Immature natural killer cell (primary cell): ENCODE measurements at regions not wholly inside any gene's neighbourhood (a gene's known extent, or its start where the extent isn't known, plus 50 kb on each side); places are given as distances from the start of the nearest gene placed in this dataset.

ENCODE experiments used
- DNase-seq, 3 donors: peaks; one replicate each; pipeline ENCODE4 v3.0.0; 2022; ENCODE audit warnings: mixed read lengths in 1 of 3
- H3K27ac Mint-ChIP-seq, 6 donors: one replicate each; pipeline ENCODE4 v1.8.0; 2020; ENCODE audit warnings: mixed read lengths in 6 of 6, mild to moderate bottlenecking in 5 of 6, inconsistent platforms in 4 of 6, moderate library complexity in 3 of 6
- H3K27me3 Mint-ChIP-seq, 3 donors: one replicate each; pipeline ENCODE4 v1.8.0; 2020 to 2021; ENCODE audit warnings: low read depth in 3 of 3, mild to moderate bottlenecking in 3 of 3, mixed read lengths in 3 of 3, moderate library complexity in 3 of 3, inconsistent platforms in 1 of 3
- H3K36me3 Mint-ChIP-seq, 3 donors: one replicate each; pipeline ENCODE4 v1.8.0; 2020; ENCODE audit warnings: mixed read lengths in 3 of 3, inconsistent platforms in 2 of 3, mild to moderate bottlenecking in 2 of 3
- H3K4me1 Mint-ChIP-seq, 2 donors: one replicate each; pipeline ENCODE4 v1.8.0; 2020; ENCODE audit warnings: inconsistent platforms in 2 of 2, mild to moderate bottlenecking in 2 of 2, mixed read lengths in 2 of 2, moderate library complexity in 1 of 2
- H3K4me3 Mint-ChIP-seq, 5 donors: one replicate each; pipeline ENCODE4 v1.8.0; 2020; ENCODE audit warnings: mild to moderate bottlenecking in 5 of 5, mixed read lengths in 5 of 5, inconsistent platforms in 3 of 5, moderate library complexity in 3 of 5
- H3K9me3 Mint-ChIP-seq, 6 donors: one replicate each; pipeline ENCODE4 v1.8.0; 2020; ENCODE audit warnings: mild to moderate bottlenecking in 6 of 6, mixed read lengths in 6 of 6, inconsistent platforms in 4 of 6, moderate library complexity in 3 of 6

DNA sequence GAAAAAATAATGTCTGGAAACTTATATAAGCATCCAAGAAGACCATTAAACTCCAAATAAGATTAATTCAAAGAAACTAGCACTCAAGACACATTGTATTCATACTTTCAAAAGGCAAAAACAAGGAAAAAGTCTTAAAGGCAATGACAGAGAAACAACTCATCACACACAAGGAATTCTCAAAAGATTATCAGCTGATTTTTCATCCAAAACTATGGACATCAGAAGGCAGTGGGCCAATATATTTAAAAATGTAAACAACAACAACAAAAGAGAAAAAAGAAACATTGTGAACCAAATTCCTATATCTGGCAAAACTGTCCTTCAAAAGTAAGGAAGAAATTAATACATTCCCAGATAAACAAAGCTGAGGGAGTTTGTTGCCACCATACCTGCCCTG is 711.4 kb upstream of the GALNTL6 start:
- Mint-ChIP-seq H3K27ac (no peak overlapping the region), H3K27me3 (peaks cover 0 to 1% (median 0%) of the 10 kb centered on the region in 3 donors), H3K36me3 (peaks cover 0 to 9% (median 0%) of the 10 kb centered on the region in 3 donors), H3K4me1 (no peaks in the 10 kb centered on the region), H3K9me3 (peaks cover 10 to 57% (median 26%) of the 10 kb centered on the region in 6 donors), H3K4me3 (no peak overlapping the region)
- no peak for DNase-seq

GRCh38 chr4:171087089-171087488 is 726.1 kb upstream of the GALNTL6 start:
- Mint-ChIP-seq H3K9me3 (peaks cover 9 to 55% (median 29%) of the 10 kb centered on the region in 6 donors), H3K4me1 (no peaks in the 10 kb centered on the region), H3K36me3 (peaks cover 0 to 3% (median 0%) of the 10 kb centered on the region in 3 donors), H3K4me3 (no peak overlapping the region), H3K27ac (no peak overlapping the region), H3K27me3 (no peaks in the 10 kb centered on the region)
- DNase-seq: no peak

DNA sequence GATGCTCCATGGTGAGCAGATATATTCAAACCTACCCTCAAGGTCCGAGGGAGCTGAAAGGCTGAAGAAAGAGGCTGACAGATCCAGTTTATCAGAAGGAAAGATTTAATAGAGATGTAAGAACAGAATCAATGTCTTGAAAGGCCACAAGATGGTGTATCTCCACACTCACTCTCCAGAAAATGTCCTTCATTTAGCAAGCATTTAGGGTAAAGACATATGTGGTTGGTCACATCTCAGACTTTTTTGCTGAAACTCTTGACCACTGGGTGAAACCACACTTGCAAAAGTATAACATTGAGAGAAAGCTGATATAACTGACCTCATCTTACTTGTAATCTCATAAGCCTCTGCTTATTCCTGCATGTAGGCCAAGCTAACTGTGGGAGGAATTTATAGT is 745.8 kb upstream of the GALNTL6 start:
- Mint-ChIP-seq H3K36me3 (no peaks in the 10 kb centered on the region), H3K27me3 (peaks cover 0 to 2% (median 0%) of the 10 kb centered on the region in 3 donors)

DNA sequence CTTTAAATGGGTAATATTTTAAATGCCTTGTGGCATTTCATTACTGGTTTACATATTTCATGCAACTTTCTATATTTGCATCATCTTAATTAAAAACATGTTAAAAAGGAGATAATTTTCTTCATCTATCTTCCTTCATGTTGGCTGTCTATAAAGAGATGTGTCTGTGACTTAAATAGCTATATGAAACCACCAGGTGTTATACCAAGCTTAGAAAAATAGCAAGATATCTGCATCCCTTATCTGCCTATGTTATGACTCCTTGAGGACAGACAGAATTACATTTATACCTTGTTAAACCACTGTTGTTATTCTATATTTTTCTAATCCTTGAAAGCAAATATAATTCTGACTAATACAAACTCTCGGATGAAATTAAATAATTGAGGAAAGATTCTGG is 763.8 kb upstream of the GALNTL6 start:
- H3K27me3 Mint-ChIP-seq: peaks cover 0 to 2% (median 0%) of the 10 kb centered on the region in 3 donors
- H3K4me1 Mint-ChIP-seq: no peaks in the 10 kb centered on the region
- H3K36me3 Mint-ChIP-seq: no peaks in the 10 kb centered on the region
- no peak for DNase-seq
- H3K9me3 Mint-ChIP-seq: peaks cover 6 to 44% (median 27%) of the 10 kb centered on the region in 6 donors
- H3K4me3 Mint-ChIP-seq: no peak overlapping the region
- H3K27ac Mint-ChIP-seq: no peak overlapping the region

More for the DNA sequence above, 745.8 kb upstream of the GALNTL6 start:
- Mint-ChIP-seq H3K4me3 (no peak overlapping the region), H3K27ac (no peak overlapping the region), H3K9me3 (peaks cover 3 to 22% (median 16%) of the 10 kb centered on the region in 6 donors), H3K4me1 (no peaks in the 10 kb centered on the region)
- no peak for DNase-seq

GRCh38 chr4:171042989-171043524 is 770.1 kb upstream of the GALNTL6 start:
- H3K9me3 Mint-ChIP-seq: peaks cover 5 to 60% (median 35%) of the 10 kb centered on the region in 6 donors
- H3K27me3 Mint-ChIP-seq: peaks cover 0 to 2% (median 0%) of the 10 kb centered on the region in 3 donors
- H3K4me1 Mint-ChIP-seq: no peaks in the 10 kb centered on the region
- no peak overlapping the region for H3K4me3 Mint-ChIP-seq
- H3K36me3 Mint-ChIP-seq: no peaks in the 10 kb centered on the region
- no peak overlapping the region for H3K27ac Mint-ChIP-seq
- DNase-seq: no peak

DNA sequence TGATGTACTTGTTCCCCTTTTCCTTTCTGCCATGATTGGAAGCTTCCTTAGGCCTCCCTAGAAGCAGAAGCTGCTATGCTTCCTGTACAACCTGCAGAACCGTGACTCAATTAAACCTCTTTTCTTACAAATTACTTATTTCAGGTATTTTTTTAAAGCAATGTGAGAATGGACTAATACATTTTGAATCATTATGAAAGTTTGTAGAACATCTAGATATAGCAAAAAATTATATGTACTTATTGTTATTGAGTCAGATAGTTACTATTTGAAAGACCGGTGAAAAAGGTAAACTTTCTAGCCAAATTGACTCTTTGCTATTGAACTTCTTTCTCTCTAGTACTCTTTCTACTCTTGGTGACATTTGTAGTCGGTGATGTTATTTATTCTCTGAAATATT is 777.3 kb upstream of the GALNTL6 start:
- Mint-ChIP-seq H3K4me3 (no peak overlapping the region), H3K27ac (no peak overlapping the region)

DNA sequence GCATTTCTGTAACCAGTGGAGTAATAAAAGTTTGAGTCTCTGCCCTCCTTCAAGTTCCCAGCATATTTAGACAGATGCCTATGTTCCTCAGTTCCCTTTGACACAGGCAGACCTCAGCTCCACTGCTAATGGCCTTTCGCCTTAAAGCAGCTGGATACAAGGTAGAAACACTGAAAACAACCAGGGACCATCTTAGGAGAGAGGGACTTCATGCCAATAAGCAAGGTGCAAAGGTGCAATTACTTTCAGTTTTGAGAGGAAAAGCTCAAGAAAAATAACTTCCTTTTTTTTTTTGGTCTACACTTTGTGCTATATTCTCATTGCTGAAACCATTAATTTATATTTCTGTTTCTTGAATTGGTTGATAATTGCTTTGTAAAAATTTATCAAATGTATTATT is 781.9 kb upstream of the GALNTL6 start:
- Mint-ChIP-seq H3K36me3 (no peaks in the 10 kb centered on the region), H3K27ac (no peak overlapping the region), H3K27me3 (peaks cover 0 to 1% (median 0%) of the 10 kb centered on the region in 3 donors), H3K4me1 (no peaks in the 10 kb centered on the region), H3K4me3 (no peak overlapping the region), H3K9me3 (peaks cover 8 to 35% (median 17%) of the 10 kb centered on the region in 6 donors)
- DNase-seq: no peak

More for the DNA sequence above, 777.3 kb upstream of the GALNTL6 start:
- H3K27me3 Mint-ChIP-seq: peaks cover 0 to 1% (median 0%) of the 10 kb centered on the region in 3 donors
- no peak for DNase-seq
- H3K9me3 Mint-ChIP-seq: peaks cover 10 to 43% (median 17%) of the 10 kb centered on the region in 6 donors
- H3K36me3 Mint-ChIP-seq: no peaks in the 10 kb centered on the region
- H3K4me1 Mint-ChIP-seq: no peaks in the 10 kb centered on the region

GRCh38 chr4:171025776-171026175 is 787.4 kb upstream of the GALNTL6 start:
- peaks cover 0 to 26% (median 7%) of the 10 kb centered on the region in 6 donors for H3K9me3 Mint-ChIP-seq
- no peak overlapping the region for H3K27ac Mint-ChIP-seq
- no peak overlapping the region for H3K4me3 Mint-ChIP-seq
- H3K36me3 Mint-ChIP-seq: no peaks in the 10 kb centered on the region
- no peaks in the 10 kb centered on the region for H3K4me1 Mint-ChIP-seq
- no peak for DNase-seq
- no peaks in the 10 kb centered on the region for H3K27me3 Mint-ChIP-seq

DNA sequence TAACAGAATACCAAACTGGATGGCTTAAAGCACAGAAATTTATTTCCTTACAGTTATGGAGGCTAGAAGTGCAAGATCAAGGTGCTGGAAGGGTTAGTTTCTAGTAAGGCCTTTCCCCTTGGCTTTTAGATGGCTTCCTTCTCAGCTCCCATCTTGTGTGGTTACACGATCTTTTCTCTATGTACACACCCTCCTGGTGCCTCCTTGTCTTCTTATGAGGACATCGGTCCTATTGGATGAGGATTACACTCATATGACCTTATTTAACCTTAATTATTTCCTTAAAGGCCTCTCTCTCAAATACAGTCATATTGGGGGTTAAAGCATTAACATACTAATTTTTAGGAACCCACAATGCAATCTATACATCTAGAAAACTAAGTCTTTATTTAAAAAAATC is 787.9 kb upstream of the GALNTL6 start:
- DNase-seq: no peak
- H3K27me3 Mint-ChIP-seq: no peaks in the 10 kb centered on the region
- H3K4me1 Mint-ChIP-seq: no peaks in the 10 kb centered on the region
- H3K36me3 Mint-ChIP-seq: no peaks in the 10 kb centered on the region
- no peak overlapping the region for H3K27ac Mint-ChIP-seq
- H3K9me3 Mint-ChIP-seq: peaks cover 0 to 26% (median 7%) of the 10 kb centered on the region in 6 donors
- H3K4me3 Mint-ChIP-seq: no peak overlapping the region

- no peak overlapping the region for H3K4me3 Mint-ChIP-seq
- no peaks in the 10 kb centered on the region for H3K27me3 Mint-ChIP-seq
- DNase-seq: no peak
- no peaks in the 10 kb centered on the region for H3K36me3 Mint-ChIP-seq
- H3K4me1 Mint-ChIP-seq: no peaks in the 10 kb centered on the region
- H3K9me3 Mint-ChIP-seq: peaks cover 0 to 26% (median 7%) of the 10 kb centered on the region in 6 donors
- no peak overlapping the region for H3K27ac Mint-ChIP-seq
Observed at GRCh38 chr4:171024720-171025303, 788.4 kb upstream of the GALNTL6 start.

- no peaks in the 10 kb centered on the region for H3K4me1 Mint-ChIP-seq
Observed at GRCh38 chr4:171022824-171023230, 790.4 kb upstream of the GALNTL6 start.

DNA sequence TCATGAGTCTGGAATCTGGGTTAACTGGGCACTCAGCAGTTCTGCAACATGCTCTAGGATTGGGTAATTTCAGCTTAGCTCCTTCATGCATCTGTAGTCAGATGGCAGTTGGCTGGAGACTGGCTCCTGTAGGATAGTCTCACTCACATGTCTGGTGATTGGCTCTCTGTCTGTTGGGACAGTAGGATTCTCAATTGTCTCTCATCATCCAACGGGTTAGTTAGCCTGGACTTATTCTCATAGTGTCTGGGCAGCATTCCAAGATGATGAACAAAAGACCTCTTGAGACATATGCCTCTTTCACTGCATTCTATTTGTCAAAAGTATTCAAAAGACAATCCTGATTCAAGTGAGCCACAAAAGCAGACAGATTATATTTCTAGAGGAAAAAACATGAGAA is 795.6 kb upstream of the GALNTL6 start:
- Mint-ChIP-seq H3K27me3 (no peaks in the 10 kb centered on the region), H3K4me1 (no peaks in the 10 kb centered on the region), H3K4me3 (no peak overlapping the region), H3K9me3 (peaks cover 1 to 21% (median 7%) of the 10 kb centered on the region in 6 donors), H3K27ac (no peak overlapping the region), H3K36me3 (no peaks in the 10 kb centered on the region)
- no peak for DNase-seq

More at GRCh38 chr4:171022824-171023230, 790.4 kb upstream of the GALNTL6 start:
- DNase-seq: no peak
- Mint-ChIP-seq H3K36me3 (no peaks in the 10 kb centered on the region), H3K9me3 (peaks cover 0 to 19% (median 5%) of the 10 kb centered on the region in 6 donors), H3K4me3 (no peak overlapping the region), H3K27ac (no peak overlapping the region), H3K27me3 (no peaks in the 10 kb centered on the region)

- Mint-ChIP-seq H3K36me3 (no peaks in the 10 kb centered on the region), H3K27ac (no peak overlapping the region), H3K9me3 (peaks cover 3 to 25% (median 10%) of the 10 kb centered on the region in 6 donors), H3K4me1 (no peaks in the 10 kb centered on the region), H3K4me3 (no peak overlapping the region), H3K27me3 (no peaks in the 10 kb centered on the region)
- DNase-seq: no peak
Observed at GRCh38 chr4:171016145-171016544, 797.1 kb upstream of the GALNTL6 start.

GRCh38 chr4:171015441-171015840 is 797.8 kb upstream of the GALNTL6 start:
- DNase-seq: no peak
- no peak overlapping the region for H3K4me3 Mint-ChIP-seq
- H3K27ac Mint-ChIP-seq: no peak overlapping the region
- no peaks in the 10 kb centered on the region for H3K36me3 Mint-ChIP-seq
- no peaks in the 10 kb centered on the region for H3K27me3 Mint-ChIP-seq
- peaks cover 3 to 30% (median 12%) of the 10 kb centered on the region in 6 donors for H3K9me3 Mint-ChIP-seq
- H3K4me1 Mint-ChIP-seq: no peaks in the 10 kb centered on the region
